Activated T-helper 1 cell treated with anti-CD3 and anti-CD28 coated beads, Interleukin-2, amount 50 U/mL, for 16 hours (primary cell): ENCODE measurements at regions not wholly inside any gene's neighbourhood (a gene's known extent, or its start where the extent isn't known, plus 50 kb on each side); places are given as distances from the start of the nearest gene placed in this dataset.
"Not testable (repeated sequence)": the region's sequence is repeated elsewhere in the genome, so short reads cannot be mapped to it uniquely, and the experiment has no call there.

Experiments used
- DNase-seq, 2 donors: peaks; one replicate each; pipeline ENCODE4 v3.0.0-alpha.2; 2020; ENCODE audit warnings: low read depth in 1 of 2, low spot score in 1 of 2

- DNase-seq = no peak
These were observed 113.3 kb upstream of the CPEB2 start for GRCh38 chr4:14888790-14889572.

- no peak for DNase-seq
These were observed 109.7 kb upstream of the CPEB2 start for GRCh38 chr4:14892563-14892962.

- no peak for DNase-seq
These were observed 108.6 kb upstream of the CPEB2 start for GRCh38 chr4:14893713-14894112.

GRCh38 chr4:14894392-14895292, 107.6 kb upstream of the CPEB2 start:
- DNase-seq = no peak

GRCh38 chr4:14896656-14897175, 105.6 kb upstream of the CPEB2 start:
- DNase-seq = no peak

- DNase-seq = no peak
These were observed 105.1 kb upstream of the CPEB2 start for GRCh38 chr4:14897217-14897616.

GRCh38 chr4:14898989-14899388, 103.3 kb upstream of the CPEB2 start:
- DNase-seq = no peak

- DNase-seq = no peak
These were observed 99.9 kb upstream of the CPEB2 start for GRCh38 chr4:14902342-14902741.

- no peak for DNase-seq
These were observed 99.0 kb upstream of the CPEB2 start for GRCh38 chr4:14903321-14903720.

- no peak for DNase-seq
These were observed 95.5 kb upstream of the CPEB2 start for GRCh38 chr4:14906805-14907204.

GRCh38 chr4:14908635-14909034, 93.6 kb upstream of the CPEB2 start:
- no peak for DNase-seq

GRCh38 chr4:14910411-14910810, 91.9 kb upstream of the CPEB2 start:
- no peak for DNase-seq

GRCh38 chr4:14912426-14912825, 89.9 kb upstream of the CPEB2 start:
- no peak for DNase-seq

- no peak for DNase-seq
These were observed 87.3 kb upstream of the CPEB2 start for GRCh38 chr4:14915018-14915417.

- DNase-seq = no peak
These were observed 85.6 kb upstream of the CPEB2 start for GRCh38 chr4:14916554-14917297.

- no peak for DNase-seq
These were observed 85.0 kb upstream of the CPEB2 start for GRCh38 chr4:14917298-14917633.

GRCh38 chr4:14918336-14918735, 83.9 kb upstream of the CPEB2 start:
- no peak for DNase-seq

GRCh38 chr4:14919785-14920184, 82.5 kb upstream of the CPEB2 start:
- no peak for DNase-seq

- DNase-seq = no peak
These were observed 82.0 kb upstream of the CPEB2 start for GRCh38 chr4:14920237-14920636.

- DNase-seq = no peak
These were observed 81.4 kb upstream of the CPEB2 start for GRCh38 chr4:14920759-14921320.

- not testable (repeated sequence) for DNase-seq
These were observed 80.5 kb upstream of the CPEB2 start for GRCh38 chr4:14921781-14922180.
